Eye (tissue), 1 donor: ENCODE measurements at regions not wholly inside any gene's neighbourhood (a gene's known extent, or its start where the extent isn't known, plus 50 kb on each side); places are given as distances from the start of the nearest gene placed in this dataset.
A peak's percentile ranks its signal among the peaks of the same experiment; 100 is the strongest.
"Not testable (repeated sequence)": the region's sequence is repeated elsewhere in the genome, so short reads cannot be mapped to it uniquely, and the experiment has no call there.

Experiments used
- DNase-seq: peaks from one replicate; pipeline ENCODE4 v3.0.0-alpha.2; 2015

GRCh38 chr4:147104768-147105167 is 159.1 kb upstream of the TTC29 start:
- no peak for DNase-seq

GRCh38 chr4:147108409-147108808 is 162.7 kb upstream of the TTC29 start:
- DNase-seq, result no peak

- no peak for DNase-seq
These were observed 164.1 kb upstream of the TTC29 start for GRCh38 chr4:147109800-147110199.

GRCh38 chr4:147110473-147111367 is 165.1 kb upstream of the TTC29 start:
- peak; percentile 37 for DNase-seq

- not testable (repeated sequence) for DNase-seq
These were observed 166.5 kb upstream of the TTC29 start for GRCh38 chr4:147112196-147112595.

- no peak for DNase-seq
These were observed 171.8 kb upstream of the TTC29 start for GRCh38 chr4:147117431-147117830.

GRCh38 chr4:147118528-147118927 is 172.9 kb upstream of the TTC29 start:
- no peak for DNase-seq

GRCh38 chr4:147122685-147123084 is 177.0 kb upstream of the TTC29 start:
- no peak for DNase-seq

GRCh38 chr4:147123146-147123545 is 177.5 kb upstream of the TTC29 start:
- no peak for DNase-seq

- DNase-seq, result no peak
These were observed 183.1 kb upstream of the TTC29 start for GRCh38 chr4:147128787-147129186.

GRCh38 chr4:147129687-147130086 is 184.0 kb upstream of the TTC29 start:
- DNase-seq, result no peak

- DNase-seq, result no peak
These were observed 189.0 kb upstream of the TTC29 start for GRCh38 chr4:147134536-147135210.

- peak; percentile 33 for DNase-seq
These were observed 190.6 kb upstream of the TTC29 start for GRCh38 chr4:147136310-147136709.

- DNase-seq, result no peak
These were observed 191.1 kb upstream of the TTC29 start for GRCh38 chr4:147136751-147137150.

- no peak for DNase-seq
These were observed 191.6 kb upstream of the TTC29 start for GRCh38 chr4:147137280-147137679.

GRCh38 chr4:147138171-147138570 is 192.5 kb upstream of the TTC29 start:
- DNase-seq, result no peak

GRCh38 chr4:147139455-147140198 is 194.0 kb upstream of the TTC29 start:
- no peak for DNase-seq

- no peak for DNase-seq
These were observed 206.1 kb upstream of the TTC29 start for GRCh38 chr4:147151763-147152162.

GRCh38 chr4:147157860-147158701 is 212.4 kb upstream of the TTC29 start:
- DNase-seq, result peak; percentile 87

- peak; percentile 73 for DNase-seq
These were observed 215.3 kb upstream of the TTC29 start for GRCh38 chr4:147160908-147161513.

- DNase-seq, result no peak
These were observed 217.6 kb upstream of the TTC29 start for GRCh38 chr4:147163311-147163710.

GRCh38 chr4:147168200-147168599 is 222.5 kb upstream of the TTC29 start:
- not testable (repeated sequence) for DNase-seq
